ENCODE measurements at regions not wholly inside any gene's neighbourhood (a gene's known extent, or its start where the extent isn't known, plus 50 kb on each side); places are given as distances from the start of the nearest gene placed in this dataset.

DNA sequence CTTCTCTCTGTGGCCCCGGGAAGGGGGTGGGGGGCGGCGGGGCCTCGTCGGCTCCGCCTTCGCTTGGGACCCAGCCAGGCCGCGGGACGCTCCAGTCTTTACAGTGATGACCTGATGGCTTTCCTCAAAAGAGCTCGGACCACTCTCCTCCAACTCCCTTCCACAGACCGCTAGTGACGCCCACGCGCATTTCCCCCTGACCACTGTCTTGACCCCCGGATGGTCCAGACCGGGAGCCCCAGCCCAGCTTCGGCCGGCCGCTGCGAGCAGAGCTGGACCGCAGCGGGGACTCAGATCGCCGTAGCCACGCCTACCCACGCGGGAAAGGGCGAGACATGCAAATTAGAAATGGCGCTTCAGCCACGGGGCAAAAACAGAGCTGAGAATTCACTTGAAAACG, 81.6 kb upstream of the RNU2-1 start:
- no peak for TF ChIP-seq SIRT6 (IDR thresholded peaks at IDR 0.05; ENCODE audit: low read depth, low read length)
- no peak for TF ChIP-seq MTA1 (IDR thresholded peaks at IDR 0.05; ENCODE audit: borderline replicate concordance)
- TF ChIP-seq, protein P1, sequence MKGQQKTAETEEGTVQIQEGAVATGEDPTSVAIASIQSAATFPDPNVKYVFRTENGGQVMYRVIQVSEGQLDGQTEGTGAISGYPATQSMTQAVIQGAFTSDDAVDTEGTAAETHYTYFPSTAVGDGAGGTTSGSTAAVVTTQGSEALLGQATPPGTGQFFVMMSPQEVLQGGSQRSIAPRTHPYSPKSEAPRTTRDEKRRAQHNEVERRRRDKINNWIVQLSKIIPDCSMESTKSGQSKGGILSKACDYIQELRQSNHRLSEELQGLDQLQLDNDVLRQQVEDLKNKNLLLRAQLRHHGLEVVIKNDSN (CRISPR knock-in tag; IDR thresholded peaks at IDR 0.05): no peak
- no peak for TF ChIP-seq ZBTB17 (CRISPR knock-in tag; IDR thresholded peaks at IDR 0.05)
- no peak for TF ChIP-seq EP300 (IDR thresholded peaks at IDR 0.05; ENCODE audit: low read length)
- TF ChIP-seq ZBTB1 (CRISPR knock-in tag; IDR thresholded peaks at IDR 0.05; ENCODE audit: borderline replicate concordance, low read depth): no peak
- TF ChIP-seq, protein P2, sequence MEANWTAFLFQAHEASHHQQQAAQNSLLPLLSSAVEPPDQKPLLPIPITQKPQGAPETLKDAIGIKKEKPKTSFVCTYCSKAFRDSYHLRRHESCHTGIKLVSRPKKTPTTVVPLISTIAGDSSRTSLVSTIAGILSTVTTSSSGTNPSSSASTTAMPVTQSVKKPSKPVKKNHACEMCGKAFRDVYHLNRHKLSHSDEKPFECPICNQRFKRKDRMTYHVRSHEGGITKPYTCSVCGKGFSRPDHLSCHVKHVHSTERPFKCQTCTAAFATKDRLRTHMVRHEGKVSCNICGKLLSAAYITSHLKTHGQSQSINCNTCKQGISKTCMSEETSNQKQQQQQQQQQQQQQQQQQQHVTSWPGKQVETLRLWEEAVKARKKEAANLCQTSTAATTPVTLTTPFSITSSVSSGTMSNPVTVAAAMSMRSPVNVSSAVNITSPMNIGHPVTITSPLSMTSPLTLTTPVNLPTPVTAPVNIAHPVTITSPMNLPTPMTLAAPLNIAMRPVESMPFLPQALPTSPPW (CRISPR knock-in tag; IDR thresholded peaks at IDR 0.05): no peak
- no peak for TF ChIP-seq RBFOX2 (IDR thresholded peaks at IDR 0.05; ENCODE audit: low read depth, low read length)
- no peak for TF ChIP-seq NCOA1 (IDR thresholded peaks at IDR 0.05; ENCODE audit: low read depth)
- no peak for TF ChIP-seq ZNF24 (IDR thresholded peaks at IDR 0.05)
- TF ChIP-seq TEAD1 (CRISPR knock-in tag; IDR thresholded peaks at IDR 0.05): no peak
